DND-41 (cell line): ENCODE measurements at regions not wholly inside any gene's neighbourhood (a gene's known extent, or its start where the extent isn't known, plus 50 kb on each side); places are given as distances from the start of the nearest gene placed in this dataset.

Experiments
- ATAC-seq: fragments of 200-7000 bp; cut with Tn5 transposase; 3 replicates; pipeline ENCODE4 v1.9.1; 2021; ENCODE audit warnings: low read depth; ENCODE audit not compliant: insufficient read depth
- DNase-seq: peaks from one replicate; pipeline ENCODE4 v3.0.0-alpha.2; 2020
- H2AFZ ChIP-seq: 2 replicates; pipeline ENCODE4 v1.6.0; 2012; ENCODE audit warnings: low read depth, low read length
- H3K27ac ChIP-seq: 2 replicates; pipeline ENCODE4 v1.5.1; 2012; ENCODE audit warnings: low read length, inconsistent platforms
- H3K27me3 ChIP-seq: fragments of 200-600 bp; sonication (generic); 2 replicates; pipeline ENCODE4 v1.6.0; 2012; ENCODE audit warnings: low read length, mild to moderate bottlenecking, inconsistent platforms; ENCODE audit not compliant: insufficient read depth, poor library complexity
- H3K36me3 ChIP-seq: 2 replicates; pipeline ENCODE4 v1.5.1; 2012; ENCODE audit warnings: low read length, inconsistent platforms; ENCODE audit not compliant: insufficient read depth
- H3K4me1 ChIP-seq: 2 replicates; pipeline ENCODE4 v1.5.1; 2012; ENCODE audit warnings: mild to moderate bottlenecking, low read length; ENCODE audit not compliant: insufficient read depth
- H3K4me2 ChIP-seq: 2 replicates; pipeline ENCODE4 v1.6.0; 2012; ENCODE audit warnings: mild to moderate bottlenecking, moderate library complexity, low read length, inconsistent platforms; ENCODE audit not compliant: insufficient read depth
- H3K4me3 ChIP-seq, 2 experiments: fragments of 200-600 bp in 1 of 2; shearing (Covaris generic) in 1 of 2; 2 replicates each; pipeline ENCODE4 v1.5.1; 2012 to 2016; ENCODE audit warnings: inconsistent platforms in 2 of 2, low read length in 2 of 2, mild to moderate bottlenecking in 2 of 2, low read depth in 1 of 2, moderate library complexity in 1 of 2
- H3K79me2 ChIP-seq: 2 replicates; pipeline ENCODE4 v1.6.0; 2012; ENCODE audit warnings: low read length, inconsistent platforms; ENCODE audit not compliant: insufficient read depth
- H3K9ac ChIP-seq: 2 replicates; pipeline ENCODE4 v1.6.0; 2012; ENCODE audit warnings: low read depth, mild to moderate bottlenecking, inconsistent platforms, low read length, moderate library complexity
- H3K9me3 ChIP-seq: 2 replicates; pipeline ENCODE4 v1.5.1; 2012; ENCODE audit warnings: low read length, moderate library complexity, mild to moderate bottlenecking, inconsistent platforms; ENCODE audit not compliant: insufficient read depth, severe bottlenecking
- H4K20me1 ChIP-seq: 2 replicates; pipeline ENCODE4 v1.6.0; 2012; ENCODE audit warnings: low read length; ENCODE audit not compliant: insufficient read depth
- EZH2 ChIP-seq: IDR thresholded peaks from 3 replicates; pipeline ENCODE4 v1.6.1; 2012; ENCODE audit warnings: borderline replicate concordance, low read depth, mild to moderate bottlenecking, moderate library complexity, low read length, inconsistent platforms; ENCODE audit not compliant: severe bottlenecking
- TF ChIP-seq, protein P1 (sequence below): IDR thresholded peaks from 2 replicates; pipeline ENCODE4 v1.5.1; 2012; ENCODE audit warnings: borderline replicate concordance, low read length, moderate library complexity, mild to moderate bottlenecking; ENCODE audit not compliant: poor library complexity, severe bottlenecking; ENCODE audit errors: extremely low read depth

DNA sequence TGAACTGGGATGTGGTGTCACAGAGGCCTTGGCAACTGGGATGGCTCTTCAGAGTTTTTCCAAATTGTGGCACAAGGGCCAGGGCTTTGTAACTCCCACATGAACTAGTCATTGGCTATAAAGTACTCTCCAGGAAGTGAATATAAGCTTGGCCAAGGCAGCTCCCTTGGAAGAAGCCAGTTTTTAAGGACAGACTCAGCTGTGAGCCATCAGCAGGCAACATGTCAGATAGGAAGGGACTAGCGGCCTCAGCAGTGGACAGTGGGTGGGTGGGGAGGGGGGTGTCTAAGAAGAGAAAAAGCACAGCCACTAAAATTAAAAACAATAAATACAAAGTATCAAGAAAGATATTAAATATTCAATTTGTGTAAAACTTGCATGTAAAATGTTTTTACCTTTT lies 691.1 kb upstream of the PIK3C3 start:
- TF ChIP-seq, protein P1, sequence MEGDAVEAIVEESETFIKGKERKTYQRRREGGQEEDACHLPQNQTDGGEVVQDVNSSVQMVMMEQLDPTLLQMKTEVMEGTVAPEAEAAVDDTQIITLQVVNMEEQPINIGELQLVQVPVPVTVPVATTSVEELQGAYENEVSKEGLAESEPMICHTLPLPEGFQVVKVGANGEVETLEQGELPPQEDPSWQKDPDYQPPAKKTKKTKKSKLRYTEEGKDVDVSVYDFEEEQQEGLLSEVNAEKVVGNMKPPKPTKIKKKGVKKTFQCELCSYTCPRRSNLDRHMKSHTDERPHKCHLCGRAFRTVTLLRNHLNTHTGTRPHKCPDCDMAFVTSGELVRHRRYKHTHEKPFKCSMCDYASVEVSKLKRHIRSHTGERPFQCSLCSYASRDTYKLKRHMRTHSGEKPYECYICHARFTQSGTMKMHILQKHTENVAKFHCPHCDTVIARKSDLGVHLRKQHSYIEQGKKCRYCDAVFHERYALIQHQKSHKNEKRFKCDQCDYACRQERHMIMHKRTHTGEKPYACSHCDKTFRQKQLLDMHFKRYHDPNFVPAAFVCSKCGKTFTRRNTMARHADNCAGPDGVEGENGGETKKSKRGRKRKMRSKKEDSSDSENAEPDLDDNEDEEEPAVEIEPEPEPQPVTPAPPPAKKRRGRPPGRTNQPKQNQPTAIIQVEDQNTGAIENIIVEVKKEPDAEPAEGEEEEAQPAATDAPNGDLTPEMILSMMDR = no peak
- no peak for TF ChIP-seq EZH2
- DNase-seq (no peak), ATAC-seq (no peak)
- Histone ChIP-seq H4K20me1 (no peaks in the 10 kb centered on the region), H3K79me2 (no peaks in the 10 kb centered on the region), H3K27ac (no peak overlapping the region), H3K9me3 (no peaks in the 10 kb centered on the region), H3K36me3 (no peaks in the 10 kb centered on the region), H3K4me1 (no peaks in the 10 kb centered on the region), H3K4me2 (no peak overlapping the region), H2AFZ (no peak overlapping the region), H3K27me3 (no peaks in the 10 kb centered on the region), H3K9ac (no peak overlapping the region), H3K4me3 (no peak overlapping the region)

DNA sequence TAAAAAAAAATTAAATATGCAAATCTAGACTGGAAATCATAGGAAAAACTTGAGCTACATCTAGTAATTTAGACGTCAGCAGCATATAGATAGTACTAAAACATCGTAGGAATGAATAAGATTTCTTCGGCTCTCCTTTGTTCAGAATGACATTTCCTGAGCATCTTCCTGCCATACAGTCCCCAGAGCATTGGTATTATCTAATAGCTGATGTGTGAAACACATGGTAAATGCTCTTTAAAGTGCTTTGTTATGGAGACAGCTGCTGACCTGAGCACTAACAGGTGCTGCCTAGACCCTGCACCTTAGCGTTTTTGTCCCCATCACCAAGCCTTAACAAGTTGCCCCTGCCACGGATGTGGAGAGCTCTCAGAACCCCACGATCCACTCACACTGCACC lies 692.3 kb upstream of the PIK3C3 start:
- no peak overlapping the region for H2AFZ ChIP-seq
- DNase-seq (no peak), ATAC-seq (no peak)
- H3K4me3 ChIP-seq = no peak overlapping the region
- H3K27ac ChIP-seq = no peak overlapping the region
- no peak for TF ChIP-seq EZH2
- TF ChIP-seq, protein P1 = no peak
- no peaks in the 10 kb centered on the region for H3K4me1 ChIP-seq
- H3K36me3 ChIP-seq = no peaks in the 10 kb centered on the region
- H3K9ac ChIP-seq = no peak overlapping the region
- H4K20me1 ChIP-seq = no peaks in the 10 kb centered on the region
- no peak overlapping the region for H3K4me2 ChIP-seq
- no peaks in the 10 kb centered on the region for H3K79me2 ChIP-seq
- no peaks in the 10 kb centered on the region for H3K27me3 ChIP-seq
- H3K9me3 ChIP-seq = no peaks in the 10 kb centered on the region

DNA sequence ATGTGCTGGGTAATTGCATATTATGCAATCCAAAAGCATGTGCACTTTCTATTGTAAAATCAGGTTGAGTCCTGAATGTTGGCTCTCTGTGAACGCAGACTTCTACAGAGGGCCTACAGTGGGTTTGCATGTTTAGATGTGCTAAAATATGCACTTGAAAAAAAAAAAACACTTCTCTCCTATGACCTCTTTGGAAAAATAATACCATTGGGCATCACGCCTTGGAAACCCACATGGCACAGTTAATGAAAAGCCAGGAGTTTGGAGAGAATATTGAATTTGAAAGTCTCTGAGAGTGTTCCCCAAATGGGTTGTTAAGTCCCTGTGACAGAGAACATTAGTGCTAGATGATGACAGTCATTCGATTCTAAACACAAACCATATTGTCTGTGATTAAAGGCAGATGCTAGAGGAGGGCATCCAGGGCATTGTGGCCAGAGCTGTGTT lies 710.4 kb upstream of the PIK3C3 start:
- H3K4me1 ChIP-seq = no peaks in the 10 kb centered on the region
- no peak for ATAC-seq
- H4K20me1 ChIP-seq = no peaks in the 10 kb centered on the region
- H2AFZ ChIP-seq = no peak overlapping the region
- no peak overlapping the region for H3K9ac ChIP-seq
- DNase-seq = no peak
- no peak overlapping the region for H3K4me3 ChIP-seq
- no peaks in the 10 kb centered on the region for H3K27me3 ChIP-seq
- H3K36me3 ChIP-seq = no peaks in the 10 kb centered on the region
- no peak overlapping the region for H3K27ac ChIP-seq
- H3K9me3 ChIP-seq = no peaks in the 10 kb centered on the region
- no peak for TF ChIP-seq EZH2
- H3K79me2 ChIP-seq = no peaks in the 10 kb centered on the region
- H3K4me2 ChIP-seq = no peak overlapping the region

DNA sequence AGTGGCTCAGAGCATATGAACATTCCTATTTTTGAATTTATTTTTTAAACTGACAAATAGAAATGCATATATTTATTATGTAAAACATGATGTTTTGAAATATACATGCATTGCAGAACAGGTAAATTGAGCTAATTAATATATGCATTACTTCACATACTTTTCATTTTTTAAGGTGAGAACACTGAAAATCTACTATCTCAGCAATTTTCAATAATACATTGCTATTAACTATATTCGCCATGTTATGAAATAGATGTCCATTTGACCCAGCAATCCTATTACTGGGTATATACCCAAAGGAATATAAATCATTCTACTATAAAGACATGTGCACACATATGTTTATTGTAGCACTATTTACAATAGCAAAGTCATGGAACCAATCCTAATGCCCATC lies 717.7 kb upstream of the PIK3C3 start:
- no peak overlapping the region for H3K9ac ChIP-seq
- H3K4me3 ChIP-seq = no peak overlapping the region
- no peak overlapping the region for H3K4me2 ChIP-seq
- DNase-seq (no peak), ATAC-seq (no peak)
- no peaks in the 10 kb centered on the region for H4K20me1 ChIP-seq
- no peaks in the 10 kb centered on the region for H3K4me1 ChIP-seq
- no peak overlapping the region for H3K27ac ChIP-seq
- no peak for TF ChIP-seq EZH2
- TF ChIP-seq, protein P1 = no peak
- no peak overlapping the region for H2AFZ ChIP-seq
- H3K9me3 ChIP-seq = no peaks in the 10 kb centered on the region
- H3K27me3 ChIP-seq = no peaks in the 10 kb centered on the region
- no peaks in the 10 kb centered on the region for H3K36me3 ChIP-seq
- H3K79me2 ChIP-seq = no peaks in the 10 kb centered on the region
